ENCODE measurements at regions not wholly inside any gene's neighbourhood (a gene's known extent, or its start where the extent isn't known, plus 50 kb on each side); places are given as distances from the start of the nearest gene placed in this dataset.

GRCh38 chr6:147922799-147923198 is 414.3 kb downstream of the SAMD5 start:
- WGBS, 2 donors = 43% methylated on average over 7 of the region's 7 CpGs

GRCh38 chr6:147924598-147924997 is 416.1 kb downstream of the SAMD5 start:
- no peak for DNase-seq (ENCODE audit: low spot score in 2 of 2)
- H3K9me3 ChIP-seq = peaks cover 0 to 34% (median 9%) of the 10 kb centered on the region in 4 donors
- H3K4me1 ChIP-seq = no peaks in the 10 kb centered on the region
- no peaks in the 10 kb centered on the region for H3K36me3 ChIP-seq
- no peaks in the 10 kb centered on the region for H3K27me3 ChIP-seq
- 93 to 96% methylated on average over 1 of the region's 1 CpG for WGBS, 2 donors
- H3K27ac ChIP-seq = no peak overlapping the region
- no peak for TF ChIP-seq EP300 (IDR thresholded peaks at IDR 0.05)
- no peak for TF ChIP-seq POLR2A (IDR thresholded peaks at IDR 0.05)
- no peak for TF ChIP-seq CTCF (IDR thresholded peaks at IDR 0.05)
- H3K4me3 ChIP-seq = no peak overlapping the region

More at GRCh38 chr6:147922799-147923198, 414.3 kb downstream of the SAMD5 start:
- no peak for DNase-seq (ENCODE audit: low spot score in 2 of 2)
- Histone ChIP-seq H3K9me3 (peaks cover 0 to 25% (median 9%) of the 10 kb centered on the region in 4 donors), H3K4me1 (no peaks in the 10 kb centered on the region), H3K27me3 (no peaks in the 10 kb centered on the region), H3K36me3 (no peaks in the 10 kb centered on the region), H3K27ac (no peak overlapping the region), H3K4me3 (no peak overlapping the region)
- TF ChIP-seq CTCF (IDR thresholded peaks at IDR 0.05) (no peak), EP300 (IDR thresholded peaks at IDR 0.05) (no peak), POLR2A (IDR thresholded peaks at IDR 0.05) (no peak)

- H3K9me3 ChIP-seq = peaks cover 0 to 34% (median 9%) of the 10 kb centered on the region in 4 donors
- 88 to 90% methylated on average over 1 of the region's 1 CpG for WGBS, 2 donors
- no peak for TF ChIP-seq CTCF (IDR thresholded peaks at IDR 0.05)
- no peak for TF ChIP-seq EP300 (IDR thresholded peaks at IDR 0.05)
- no peak for TF ChIP-seq POLR2A (IDR thresholded peaks at IDR 0.05)
Measured at GRCh38 chr6:147925826-147926225, 416.8 kb upstream of the SASH1 start.

GRCh38 chr6:147930745-147931144 is 411.9 kb upstream of the SASH1 start:
- no peak overlapping the region for H3K4me3 ChIP-seq
- H3K27ac ChIP-seq = no peak overlapping the region
- H3K4me1 ChIP-seq = no peaks in the 10 kb centered on the region
- peaks cover 0 to 24% (median 6%) of the 10 kb centered on the region in 4 donors for H3K9me3 ChIP-seq
- no peak for DNase-seq (ENCODE audit: low spot score in 2 of 2)
- 79 to 81% methylated on average over 4 of the region's 4 CpGs for WGBS, 2 donors
- H3K27me3 ChIP-seq = no peaks in the 10 kb centered on the region
- no peaks in the 10 kb centered on the region for H3K36me3 ChIP-seq
- TF ChIP-seq POLR2A (IDR thresholded peaks at IDR 0.05) (no peak), EP300 (IDR thresholded peaks at IDR 0.05) (no peak), CTCF (IDR thresholded peaks at IDR 0.05) (no peak)

More at GRCh38 chr6:147925826-147926225, 416.8 kb upstream of the SASH1 start:
- Histone ChIP-seq H3K4me1 (no peaks in the 10 kb centered on the region), H3K27ac (no peak overlapping the region), H3K27me3 (no peaks in the 10 kb centered on the region), H3K36me3 (no peaks in the 10 kb centered on the region), H3K4me3 (no peak overlapping the region)
- DNase-seq (ENCODE audit: low spot score in 2 of 2) = no peak

- TF ChIP-seq EP300 (IDR thresholded peaks at IDR 0.05) = no peak
- 4 to 9% methylated on average over 1 of the region's 1 CpG for whole genome bisulfite sequencing, 2 donors
- peaks cover 0 to 10% (median 0%) of the 10 kb centered on the region in 4 donors for H3K9me3 ChIP-seq
Measured at GRCh38 chr6:147933224-147933623, 409.4 kb upstream of the SASH1 start.

GRCh38 chr6:147935656-147936055 is 407.0 kb upstream of the SASH1 start:
- TF ChIP-seq CTCF (IDR thresholded peaks at IDR 0.05) (no peak), POLR2A (IDR thresholded peaks at IDR 0.05) (no peak), EP300 (IDR thresholded peaks at IDR 0.05) (no peak)
- H3K27ac ChIP-seq = no peak overlapping the region

More at GRCh38 chr6:147933224-147933623, 409.4 kb upstream of the SASH1 start:
- H3K27ac ChIP-seq = no peak overlapping the region
- no peaks in the 10 kb centered on the region for H3K27me3 ChIP-seq
- no peaks in the 10 kb centered on the region for H3K36me3 ChIP-seq
- DNase-seq (ENCODE audit: low spot score in 2 of 2) = no peak
- H3K4me1 ChIP-seq = no peaks in the 10 kb centered on the region
- no peak overlapping the region for H3K4me3 ChIP-seq

More at GRCh38 chr6:147935656-147936055, 407.0 kb upstream of the SASH1 start:
- Histone ChIP-seq H3K36me3 (no peaks in the 10 kb centered on the region), H3K27me3 (no peaks in the 10 kb centered on the region), H3K9me3 (no peaks in the 10 kb centered on the region), H3K4me3 (no peak overlapping the region), H3K4me1 (no peaks in the 10 kb centered on the region)
- DNase-seq (ENCODE audit: low spot score in 2 of 2) = no peak

All from tibial nerve (tissue), 4 donors.